Midbrain (tissue), 1 donor: ENCODE measurements at regions not wholly inside any gene's neighbourhood (a gene's known extent, or its start where the extent isn't known, plus 50 kb on each side); places are given as distances from the start of the nearest gene placed in this dataset.

Experiments used
- DNase-seq: peaks from one replicate; lab custom pipeline; 2025; lab: John Stamatoyannopoulos, UW

- no peak for DNase-seq
These were observed 52.0 kb downstream of the LRATD1 start for GRCh38 chr2:14684516-14684915.

- no peak for DNase-seq
These were observed 58.4 kb downstream of the LRATD1 start for GRCh38 chr2:14690926-14691325.

- DNase-seq = no peak
These were observed 61.4 kb downstream of the LRATD1 start for GRCh38 chr2:14693874-14694273.

- no peak for DNase-seq
These were observed 68.2 kb downstream of the LRATD1 start for GRCh38 chr2:14700753-14701152.

- DNase-seq = no peak
These were observed 69.7 kb downstream of the LRATD1 start for GRCh38 chr2:14702258-14702657.

- no peak for DNase-seq
These were observed 73.7 kb downstream of the LRATD1 start for GRCh38 chr2:14706201-14706600.

GRCh38 chr2:14712111-14712510, 79.6 kb downstream of the LRATD1 start:
- no peak for DNase-seq

- no peak for DNase-seq
These were observed 80.7 kb downstream of the LRATD1 start for GRCh38 chr2:14713248-14713647.

GRCh38 chr2:14715600-14715999, 83.1 kb downstream of the LRATD1 start:
- DNase-seq = no peak

- DNase-seq = no peak
These were observed 83.8 kb downstream of the LRATD1 start for GRCh38 chr2:14716319-14716718.

- no peak for DNase-seq
These were observed 84.6 kb downstream of the LRATD1 start for GRCh38 chr2:14717131-14717530.

- DNase-seq = no peak
These were observed 87.8 kb downstream of the LRATD1 start for GRCh38 chr2:14720319-14720718.

- no peak for DNase-seq
These were observed 88.2 kb downstream of the LRATD1 start for GRCh38 chr2:14720739-14721138.

- DNase-seq = no peak
These were observed 90.5 kb downstream of the LRATD1 start for GRCh38 chr2:14722904-14723570.

- no peak for DNase-seq
These were observed 91.2 kb downstream of the LRATD1 start for GRCh38 chr2:14723684-14724083.

- no peak for DNase-seq
These were observed 103.2 kb downstream of the LRATD1 start for GRCh38 chr2:14735696-14736095.

GRCh38 chr2:14737201-14737600, 104.7 kb downstream of the LRATD1 start:
- no peak for DNase-seq

GRCh38 chr2:14743861-14744260, 111.3 kb downstream of the LRATD1 start:
- no peak for DNase-seq

- DNase-seq = no peak
These were observed 113.0 kb downstream of the LRATD1 start for GRCh38 chr2:14745288-14746076.

- no peak for DNase-seq
These were observed 113.6 kb downstream of the LRATD1 start for GRCh38 chr2:14746133-14746532.

- no peak for DNase-seq
These were observed 114.9 kb downstream of the LRATD1 start for GRCh38 chr2:14747447-14747846.

GRCh38 chr2:14749884-14750283, 117.4 kb downstream of the LRATD1 start:
- DNase-seq = no peak

- no peak for DNase-seq
These were observed 117.9 kb downstream of the LRATD1 start for GRCh38 chr2:14750433-14750832.

GRCh38 chr2:14751581-14751980, 119.1 kb downstream of the LRATD1 start:
- DNase-seq = no peak
